Liver (tissue), 8 donors: ENCODE measurements at regions not wholly inside any gene's neighbourhood (a gene's known extent, or its start where the extent isn't known, plus 50 kb on each side); places are given as distances from the start of the nearest gene placed in this dataset.

Source experiments
- DNase-seq: peaks from one replicate; pipeline ENCODE4 v3.0.0-alpha.2; 2017; ENCODE audit warnings: low spot score
- H3K27ac ChIP-seq, 2 donors: one replicate each; pipeline ENCODE4 v1.7.0; 2013; ENCODE audit warnings: inconsistent platforms in 2 of 2, low read length in 2 of 2, control low read depth in 1 of 2, low read depth in 1 of 2, mild to moderate bottlenecking in 1 of 2
- H3K27me3 ChIP-seq, 4 donors: one replicate each; pipeline versions ENCODE4 v1.6.1 to v1.7.0; 2013; ENCODE audit warnings: low read length in 3 of 4, inconsistent platforms in 1 of 4, mild to moderate bottlenecking in 1 of 4, moderate library complexity in 1 of 4; ENCODE audit not compliant: control insufficient read depth in 4 of 4, insufficient read depth in 4 of 4
- H3K36me3 ChIP-seq, 4 donors: one replicate each; pipeline versions ENCODE4 v1.6.1 to v1.7.0; 2013; ENCODE audit warnings: low read length in 3 of 4, mild to moderate bottlenecking in 3 of 4, low read depth in 1 of 4, moderate library complexity in 1 of 4; ENCODE audit not compliant: control insufficient read depth in 4 of 4, insufficient read depth in 3 of 4
- H3K4me1 ChIP-seq, 4 donors: one replicate each; pipeline versions ENCODE4 v1.6.1 to v1.7.0; 2013; ENCODE audit warnings: low read length in 3 of 4, mild to moderate bottlenecking in 3 of 4, moderate library complexity in 1 of 4; ENCODE audit not compliant: control insufficient read depth in 4 of 4, insufficient read depth in 4 of 4
- H3K4me3 ChIP-seq, 3 donors: one replicate each; pipeline versions ENCODE4 v1.6.1 to v1.7.0; 2013; ENCODE audit warnings: low read length in 3 of 3, control low read depth in 1 of 3, low read depth in 1 of 3, mild to moderate bottlenecking in 1 of 3
- H3K9ac ChIP-seq, 2 donors: one replicate each; pipeline ENCODE4 v1.7.0; 2013; ENCODE audit warnings: low read length in 2 of 2, mild to moderate bottlenecking in 2 of 2, moderate library complexity in 2 of 2, control low read depth in 1 of 2, low read depth in 1 of 2
- H3K9me3 ChIP-seq, 4 donors: one replicate each; pipeline versions ENCODE4 v1.6.1 to v1.7.0; 2013; ENCODE audit warnings: low read length in 3 of 4; ENCODE audit not compliant: control insufficient read depth in 4 of 4
- CTCF ChIP-seq: fragments of 150-350 bp; IDR thresholded peaks from 2 replicates; pipeline ENCODE4 v1.5.1; 2017; ENCODE audit warnings: improper control_type of control experiment, low read depth, low read length; ENCODE audit not compliant: missing input control
- GABPA ChIP-seq, 2 donors: IDR thresholded peaks in 1 of 2; conservative IDR thresholded peaks in 1 of 2; 2 replicates each; pipeline ENCODE4 v1.6.1; 2016; ENCODE audit warnings: antibody characterized with exemption in 2 of 2, mild to moderate bottlenecking in 1 of 2, moderate library complexity in 1 of 2
- HNF4A ChIP-seq, 2 donors: conservative IDR thresholded peaks; 2 replicates each; pipeline ENCODE4 v1.6.1; 2016; ENCODE audit warnings: antibody characterized with exemption in 2 of 2, mild to moderate bottlenecking in 2 of 2
- HNF4G ChIP-seq: IDR thresholded peaks from 2 replicates; pipeline ENCODE4 v1.6.1; 2016; ENCODE audit warnings: antibody characterized with exemption
- JUND ChIP-seq, 2 donors: IDR thresholded peaks; 2 replicates each; pipeline ENCODE4 v1.6.1; 2016; ENCODE audit warnings: antibody characterized with exemption in 2 of 2
- MAX ChIP-seq: IDR thresholded peaks from 2 replicates; pipeline ENCODE4 v1.6.1; 2016; ENCODE audit warnings: antibody characterized with exemption
- RAD21 ChIP-seq, 2 donors: IDR thresholded peaks; 2 replicates each; pipeline ENCODE4 v1.6.1; 2016; ENCODE audit warnings: antibody characterized with exemption in 2 of 2, mild to moderate bottlenecking in 2 of 2
- REST ChIP-seq: IDR thresholded peaks from 2 replicates; pipeline ENCODE4 v1.6.1; 2016; ENCODE audit warnings: antibody characterized with exemption, mild to moderate bottlenecking
- SP1 ChIP-seq: IDR thresholded peaks from 2 replicates; pipeline ENCODE4 v1.6.1; 2018; ENCODE audit warnings: antibody characterized with exemption, mild to moderate bottlenecking
- YY1 ChIP-seq: IDR thresholded peaks from 2 replicates; pipeline ENCODE4 v1.6.1; 2016; ENCODE audit warnings: antibody characterized with exemption, mild to moderate bottlenecking
- ZBTB33 ChIP-seq: IDR thresholded peaks from 2 replicates; pipeline ENCODE4 v1.6.1; 2016; ENCODE audit warnings: antibody characterized with exemption
- WGBS: extraction: QIAGEN DNeasy Blood & Tissue Kit; methylation state at CpG from one replicate; pipeline ENCODE4 v1.1.7; 2013; 5-methylcytosine and 5-hydroxymethylcytosine counted together
- donor health status: healthy.
- donor health status: healthy.
- donor health status: healthy.
- donor health status: healthy.
- donor health status: healthy.

DNA sequence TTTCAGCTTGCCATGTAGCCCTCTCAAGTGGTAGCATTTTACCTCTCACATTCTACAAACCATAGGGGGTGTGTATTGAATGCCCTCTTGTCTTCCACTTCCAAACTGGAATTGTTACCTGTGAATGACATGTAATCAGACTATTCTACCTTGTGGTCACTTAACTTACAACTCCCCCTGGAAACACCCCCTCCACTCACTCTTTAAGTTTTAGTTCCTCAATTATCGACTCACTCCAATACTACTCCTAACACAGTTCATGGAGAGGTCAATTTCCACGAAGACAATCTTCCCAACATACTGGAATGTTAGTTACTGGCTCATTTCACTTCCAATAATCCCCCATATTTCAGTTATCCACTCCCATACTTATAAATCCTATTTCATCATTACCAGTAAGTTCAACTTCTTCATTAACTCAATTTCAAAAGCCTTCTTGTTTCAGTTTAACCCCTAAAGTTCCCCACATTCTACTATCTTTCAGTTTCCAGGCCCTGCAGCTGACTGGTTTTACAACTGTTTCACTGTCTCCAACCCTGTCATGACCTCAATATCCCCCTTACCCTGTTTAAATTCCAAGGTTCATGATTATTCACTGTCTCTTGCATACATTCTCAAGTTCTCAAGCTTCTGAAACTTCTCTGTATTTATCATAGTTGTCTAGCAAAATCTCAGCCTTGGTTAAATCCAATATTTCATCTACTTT, 92.5 kb downstream of the C11orf87 start:
- no peaks in the 10 kb centered on the region for H3K4me1 ChIP-seq
- H3K9ac ChIP-seq, result no peak overlapping the region

More for the DNA sequence above, 92.5 kb downstream of the C11orf87 start:
- no peak for DNase-seq
- Histone ChIP-seq H3K27me3 (no peaks in the 10 kb centered on the region), H3K27ac (no peak overlapping the region), H3K4me3 (no peak overlapping the region), H3K9me3 (no peaks in the 10 kb centered on the region), H3K36me3 (no peaks in the 10 kb centered on the region)
- WGBS, result 58% methylated on average over 2 of the region's 2 CpGs
- no peak for TF ChIP-seq YY1
- TF ChIP-seq CTCF, result no peak
- no peak for TF ChIP-seq MAX
- TF ChIP-seq GABPA (IDR thresholded peaks at IDR 0.05 in 1 of 2, conservative IDR thresholded peaks at IDR 0.05 in 1 of 2), result no peak
- TF ChIP-seq SP1, result no peak
- TF ChIP-seq JUND (IDR thresholded peaks at IDR 0.05), result no peak
- TF ChIP-seq HNF4G, result no peak
- no peak for TF ChIP-seq ZBTB33
- TF ChIP-seq REST, result no peak
- TF ChIP-seq RAD21 (IDR thresholded peaks at IDR 0.05), result no peak
- TF ChIP-seq HNF4A (conservative IDR thresholded peaks at IDR 0.05), result no peak
